HG03095 (cell line): ENCODE measurements at regions not wholly inside any gene's neighbourhood (a gene's known extent, or its start where the extent isn't known, plus 50 kb on each side); places are given as distances from the start of the nearest gene placed in this dataset.
"Not testable (repeated sequence)": the region's sequence is repeated elsewhere in the genome, so short reads cannot be mapped to it uniquely, and the experiment has no call there.

Experiments
- ATAC-seq: cut with Tn5 transposase; IDR thresholded peaks from one replicate; pipeline ENCODE4 v1.9.1; 2021; ENCODE audit warnings: moderate library complexity; ENCODE audit not compliant: unreplicated experiment

- ATAC-seq = no peak
Observed at GRCh38 chr2:117618607-117619006, 195.9 kb upstream of the DDX18 start.

GRCh38 chr2:117621326-117621725 is 193.2 kb upstream of the DDX18 start:
- no peak for ATAC-seq

DNA sequence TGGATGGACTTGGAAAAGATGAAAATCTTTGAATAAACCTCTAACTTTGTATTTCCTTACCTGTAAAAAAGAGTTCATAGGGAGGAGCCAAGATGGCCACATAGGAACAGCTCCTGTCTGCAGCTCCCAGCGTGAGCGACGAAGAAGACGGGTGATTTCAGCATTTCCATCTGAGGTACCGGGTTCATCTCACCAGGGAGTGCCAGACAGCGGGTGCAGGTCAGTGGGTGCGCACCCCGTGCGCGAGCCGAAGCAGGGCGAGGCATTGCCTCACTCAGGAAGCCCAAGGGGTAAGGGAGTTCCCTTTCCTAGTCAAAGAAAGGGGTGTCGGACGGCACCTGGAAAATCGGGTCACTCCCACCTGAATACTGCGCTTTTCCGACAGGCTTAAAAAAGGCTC is 191.3 kb upstream of the DDX18 start:
- not testable (repeated sequence) for ATAC-seq

DNA sequence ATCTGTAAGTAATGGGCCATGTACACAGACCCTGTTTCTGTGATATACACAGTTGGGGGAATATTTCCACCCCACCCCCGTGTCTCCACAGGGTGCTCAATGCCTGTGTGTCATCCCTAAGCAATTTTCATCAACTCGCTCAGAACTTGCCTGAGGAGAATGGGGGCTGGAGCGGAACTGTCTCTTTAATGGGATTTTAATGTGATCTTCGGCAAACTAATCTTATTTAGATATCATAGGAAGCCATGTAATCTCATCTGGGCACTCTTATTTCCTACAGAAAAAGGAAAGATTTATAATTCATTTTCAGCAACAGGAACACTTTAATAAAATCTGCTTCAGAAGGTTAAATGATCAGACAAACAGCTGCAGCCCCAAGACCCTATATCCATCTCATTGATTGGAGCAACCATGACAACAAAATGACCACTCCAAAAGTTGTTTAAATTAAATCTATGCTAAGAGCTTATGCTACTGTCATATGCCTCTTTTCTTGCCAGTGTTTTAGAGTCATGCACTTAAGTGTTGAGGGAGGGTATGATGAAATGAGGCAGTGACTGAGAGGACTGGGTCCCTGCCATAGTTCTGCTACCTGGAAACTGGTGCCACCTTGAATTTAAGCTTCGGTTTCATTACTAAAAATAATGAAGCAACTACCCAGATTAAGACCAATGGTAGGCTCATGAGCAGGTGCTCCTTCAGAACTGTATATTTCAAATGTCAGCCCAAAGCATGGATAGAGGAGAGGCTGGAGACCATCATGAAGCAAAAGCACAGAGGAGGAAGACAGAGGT is 183.1 kb upstream of the DDX18 start:
- ATAC-seq = no peak

DNA sequence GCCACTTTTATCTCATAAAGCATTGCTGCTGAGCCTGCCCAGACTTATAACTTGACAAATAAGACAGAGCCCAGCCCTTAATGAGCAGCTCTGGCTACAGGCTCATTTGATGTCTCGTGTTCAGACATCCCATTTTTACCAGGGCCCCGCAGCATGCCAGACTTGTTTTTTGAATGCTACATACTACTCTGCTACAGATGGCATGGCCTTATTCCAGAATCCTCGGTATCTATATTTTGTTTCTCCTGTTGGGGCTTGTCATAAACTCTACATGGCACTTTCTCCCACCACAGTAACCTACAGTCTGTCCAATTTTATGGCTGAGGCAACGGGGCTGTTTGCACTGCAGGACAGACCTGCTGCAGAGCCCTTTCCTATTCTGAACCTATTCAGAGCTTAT is 179.0 kb upstream of the DDX18 start:
- no peak for ATAC-seq

- no peak for ATAC-seq
Observed at GRCh38 chr2:117639401-117639800, 175.1 kb upstream of the DDX18 start.

GRCh38 chr2:117644403-117644802 is 170.1 kb upstream of the DDX18 start:
- no peak for ATAC-seq

DNA sequence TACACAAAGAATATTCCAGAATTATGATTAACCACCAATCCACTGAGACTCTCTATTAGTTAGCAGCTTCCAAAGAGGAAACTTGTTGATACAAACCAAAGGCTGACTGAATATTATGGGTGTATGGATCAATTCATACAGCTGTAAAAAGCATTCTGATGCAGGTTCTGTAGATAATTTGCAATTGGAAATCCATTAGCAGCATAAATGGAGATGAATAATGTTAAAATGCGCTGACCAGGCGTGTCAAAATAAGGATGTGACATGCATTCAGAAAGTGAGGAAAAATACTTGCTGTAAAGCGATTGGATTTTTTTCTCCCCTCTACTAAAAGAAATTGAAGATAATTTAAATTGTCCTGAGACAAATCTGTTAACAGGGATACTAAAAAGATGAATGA is 169.0 kb upstream of the DDX18 start:
- ATAC-seq = no peak

GRCh38 chr2:117646099-117646498 is 168.4 kb upstream of the DDX18 start:
- ATAC-seq = no peak

DNA sequence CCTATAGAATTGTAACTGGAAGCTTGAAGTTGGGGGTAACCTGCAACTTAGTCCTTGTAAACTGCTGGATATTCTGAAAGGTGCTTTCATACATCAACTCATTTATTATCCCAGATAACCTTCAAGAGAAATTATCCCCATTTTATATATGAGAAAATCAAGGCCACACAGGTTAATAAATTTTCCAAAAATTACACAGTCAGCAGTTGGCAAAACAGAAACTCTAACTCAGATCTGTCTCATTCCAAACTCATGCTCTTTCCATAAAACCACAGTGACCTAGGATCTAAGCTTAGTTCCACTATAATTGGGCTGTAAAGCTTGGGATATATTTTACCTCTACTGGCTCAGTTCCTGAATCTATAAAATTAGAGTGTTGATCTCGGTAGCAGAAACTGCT is 167.6 kb upstream of the DDX18 start:
- no peak for ATAC-seq

DNA sequence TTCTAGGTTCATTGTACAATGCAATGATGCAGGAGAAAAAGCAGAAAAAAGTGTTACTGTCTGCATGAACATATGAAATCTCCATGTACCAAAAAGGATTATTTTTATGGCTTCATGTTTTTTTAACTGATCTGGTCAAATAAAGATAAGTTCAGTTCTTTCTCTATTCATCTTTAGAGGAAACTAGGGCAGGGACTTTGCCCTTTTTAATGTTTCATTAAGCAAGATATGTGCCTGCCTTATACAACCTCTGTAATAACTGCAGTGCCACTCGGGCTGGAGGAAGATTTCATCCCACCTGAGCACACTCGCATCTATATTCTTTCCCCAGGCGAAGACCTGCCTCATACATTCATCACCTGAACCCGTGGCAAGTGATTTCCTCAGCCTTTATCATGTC is 157.9 kb upstream of the DDX18 start:
- no peak for ATAC-seq

DNA sequence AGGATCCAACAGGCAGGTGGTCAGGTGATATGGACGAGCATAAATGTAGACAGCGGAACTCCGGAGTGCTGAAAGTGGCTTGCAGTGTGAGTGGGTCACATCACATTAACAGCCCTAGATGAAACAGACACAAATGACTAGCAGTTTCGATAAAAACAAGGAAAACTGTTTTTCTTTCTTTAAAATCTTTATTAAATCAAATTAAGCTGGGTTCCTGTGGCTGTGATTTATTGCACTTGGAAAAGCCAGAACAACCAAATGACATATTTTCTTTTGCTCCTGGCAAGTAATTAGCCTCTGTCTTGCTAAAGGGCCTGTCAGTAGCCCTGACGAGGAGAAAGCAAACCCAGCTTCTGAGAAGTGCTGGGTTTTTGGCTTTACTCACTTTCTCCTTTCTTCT is 152.9 kb upstream of the DDX18 start:
- no peak for ATAC-seq

DNA sequence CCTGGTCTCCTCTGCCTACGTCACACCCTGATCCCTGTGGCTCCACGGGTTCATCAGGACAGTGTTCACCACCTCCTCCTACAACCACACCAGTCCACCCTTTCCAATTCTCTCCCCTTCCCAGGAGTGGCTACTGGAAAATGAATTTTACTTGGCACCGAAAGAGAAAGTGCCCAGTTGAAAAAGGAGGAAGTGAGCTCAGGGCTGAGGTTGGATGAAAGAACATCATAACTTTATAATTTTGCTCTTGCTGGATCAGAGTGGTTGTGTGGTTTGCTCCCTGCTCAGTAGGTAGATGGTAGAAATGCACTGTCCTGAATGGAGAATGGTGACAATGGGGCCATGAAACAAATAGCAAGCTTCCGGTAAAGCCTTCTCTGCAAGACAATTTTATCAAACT is 140.3 kb upstream of the DDX18 start:
- no peak for ATAC-seq

DNA sequence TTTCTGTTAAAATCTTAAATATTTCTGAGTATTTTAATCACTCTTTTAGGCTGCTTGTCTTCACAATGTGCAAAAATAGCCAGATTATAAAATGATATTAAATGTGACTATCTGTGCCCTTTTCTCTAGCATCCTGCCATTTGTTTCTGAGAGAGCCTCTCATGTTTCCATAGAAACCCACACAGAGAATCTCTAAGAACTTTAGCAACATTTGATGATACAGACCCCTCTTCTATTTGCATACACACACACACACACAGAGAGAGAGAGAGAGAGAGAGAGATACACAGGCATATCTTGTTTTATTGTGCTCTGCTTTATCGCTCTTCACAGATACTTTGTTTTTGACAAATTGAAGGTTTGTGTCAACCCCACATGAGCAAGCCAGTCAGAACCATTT is 134.5 kb upstream of the DDX18 start:
- no peak for ATAC-seq

- ATAC-seq = no peak
Observed at GRCh38 chr2:117684919-117685318, 129.6 kb upstream of the DDX18 start.

DNA sequence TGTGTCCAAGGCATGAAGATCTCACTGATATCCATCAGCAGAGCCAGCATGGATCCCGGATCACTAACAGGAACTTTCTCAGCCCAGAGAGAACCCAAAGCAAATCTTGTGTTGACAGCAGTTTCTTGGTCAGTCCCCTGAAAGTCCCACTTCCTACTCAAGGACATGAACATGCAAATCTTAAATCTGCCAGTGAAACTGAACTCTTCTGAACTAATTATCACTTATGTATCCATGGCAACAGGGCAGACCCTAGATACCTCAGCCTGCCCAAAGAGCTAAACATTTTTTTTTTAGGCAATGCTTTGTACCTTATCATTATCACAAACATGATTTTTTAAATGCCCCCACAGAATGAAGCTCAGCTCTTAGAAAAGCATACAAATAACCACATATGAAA is 127.8 kb upstream of the DDX18 start:
- peak; percentile 97 for ATAC-seq

DNA sequence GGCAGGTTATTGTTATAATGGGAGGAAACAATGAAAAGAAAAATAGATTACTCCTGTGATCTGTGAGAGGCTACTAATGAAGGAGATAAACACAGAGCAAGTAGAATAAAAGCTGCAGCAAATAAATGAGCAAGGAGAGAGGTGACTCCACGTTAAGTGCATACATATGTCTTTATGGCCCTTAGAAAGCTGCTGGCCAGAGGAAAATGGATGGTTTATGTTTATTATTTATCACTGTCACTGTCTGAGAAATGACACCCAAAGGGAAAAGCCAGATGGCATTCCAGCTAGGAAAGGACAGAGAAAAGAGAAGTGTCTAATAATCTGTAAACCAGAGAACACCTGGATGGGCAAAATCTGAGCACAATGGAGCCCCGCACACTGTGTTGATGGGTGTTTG is 122.9 kb upstream of the DDX18 start:
- ATAC-seq = no peak

- ATAC-seq = no peak
Observed at GRCh38 chr2:117692001-117692763, 122.3 kb upstream of the DDX18 start.

- ATAC-seq = no peak
Observed at GRCh38 chr2:117693154-117693553, 121.3 kb upstream of the DDX18 start.

- no peak for ATAC-seq
Observed at GRCh38 chr2:117693651-117694050, 120.8 kb upstream of the DDX18 start.

GRCh38 chr2:117698287-117698686 is 116.2 kb upstream of the DDX18 start:
- ATAC-seq = no peak

- ATAC-seq = no peak
Observed at GRCh38 chr2:117698819-117699218, 115.7 kb upstream of the DDX18 start.
